NCI-H1694 treated with DMSO at 0.1 percent for 48 hours (cell line): ENCODE measurements at regions not wholly inside any gene's neighbourhood (a gene's known extent, or its start where the extent isn't known, plus 50 kb on each side); places are given as distances from the start of the nearest gene placed in this dataset.

ENCODE experiments used
- DNase-seq: peaks from one replicate; lab custom pipeline; 2025; lab: John Stamatoyannopoulos, UW

DNA sequence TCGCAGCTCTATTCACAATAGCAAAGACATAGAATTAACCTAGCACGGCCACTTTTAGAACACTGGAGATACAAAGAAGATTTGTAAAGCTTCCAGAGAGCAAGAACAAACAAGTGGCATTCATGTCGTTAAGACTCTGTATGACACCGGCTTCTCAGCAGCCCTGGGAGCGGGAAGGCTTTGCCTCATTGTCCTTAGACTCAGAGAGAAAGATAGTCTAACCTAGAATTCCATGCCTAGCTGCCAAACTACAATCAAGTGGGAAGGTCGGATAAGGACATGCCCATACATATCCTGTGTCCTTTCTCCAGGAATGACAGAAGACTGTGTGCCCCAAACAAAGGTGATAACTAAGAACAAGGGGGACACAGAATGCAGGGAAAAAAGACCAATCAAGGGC is 1038.3 kb downstream of the BCL11B start:
- no peak for DNase-seq

DNA sequence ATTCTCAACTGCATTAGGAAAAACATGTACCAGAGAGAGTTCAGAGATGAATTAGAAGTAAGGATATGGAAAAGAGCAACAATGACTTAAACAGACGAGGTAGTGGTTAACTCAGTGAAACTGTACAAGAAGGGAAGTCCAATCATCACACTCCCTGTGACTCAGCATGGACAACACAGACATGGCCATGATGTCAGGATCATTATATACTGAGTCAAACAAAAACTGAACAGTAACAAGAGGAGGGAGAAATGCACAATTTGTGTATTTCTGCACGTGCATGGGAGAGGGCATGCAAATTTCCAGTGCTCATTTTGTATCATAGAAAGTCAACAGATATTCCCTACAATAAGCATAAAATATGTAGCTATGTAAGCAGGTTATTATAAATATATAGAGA is 1037.8 kb downstream of the BCL11B start:
- DNase-seq: no peak

DNA sequence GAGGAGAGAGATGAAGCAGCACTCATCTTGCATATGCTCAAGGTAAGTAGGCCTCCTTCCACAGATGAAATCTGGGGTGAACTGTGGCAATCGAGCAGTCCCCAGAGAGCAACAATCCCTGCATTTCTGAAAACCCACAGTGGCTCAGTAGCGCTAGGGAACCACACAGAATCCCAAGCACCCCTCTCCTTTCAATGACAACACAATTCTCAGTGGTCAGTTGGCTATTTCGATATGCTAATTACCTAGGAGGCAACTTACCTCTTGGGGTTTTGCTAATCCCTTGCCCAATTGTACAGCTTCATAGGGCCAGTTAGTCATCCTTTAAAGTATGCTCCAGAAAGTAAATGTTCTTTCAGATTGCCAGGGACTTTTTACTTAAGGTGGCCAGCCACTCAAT is 1035.7 kb downstream of the BCL11B start:
- DNase-seq: no peak

DNA sequence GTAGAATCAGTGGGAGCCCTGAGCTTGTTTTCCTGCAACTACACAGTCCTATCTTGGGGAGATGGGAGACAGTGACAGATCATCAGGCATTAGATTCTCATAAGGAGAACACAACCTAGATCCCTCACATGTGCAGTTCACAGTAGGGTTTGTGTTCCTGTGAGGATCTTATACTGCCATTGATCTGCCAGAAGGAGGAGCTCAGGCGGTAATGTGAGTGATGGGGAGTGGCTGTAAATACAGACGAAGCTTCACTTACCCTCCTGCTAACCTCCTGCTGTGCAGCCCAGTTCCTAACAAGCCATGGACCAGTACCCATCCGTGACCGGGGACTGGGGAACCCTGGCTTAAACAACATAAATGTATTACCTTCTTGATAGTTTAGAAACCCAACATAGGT is 1034.1 kb downstream of the BCL11B start:
- DNase-seq: no peak

DNA sequence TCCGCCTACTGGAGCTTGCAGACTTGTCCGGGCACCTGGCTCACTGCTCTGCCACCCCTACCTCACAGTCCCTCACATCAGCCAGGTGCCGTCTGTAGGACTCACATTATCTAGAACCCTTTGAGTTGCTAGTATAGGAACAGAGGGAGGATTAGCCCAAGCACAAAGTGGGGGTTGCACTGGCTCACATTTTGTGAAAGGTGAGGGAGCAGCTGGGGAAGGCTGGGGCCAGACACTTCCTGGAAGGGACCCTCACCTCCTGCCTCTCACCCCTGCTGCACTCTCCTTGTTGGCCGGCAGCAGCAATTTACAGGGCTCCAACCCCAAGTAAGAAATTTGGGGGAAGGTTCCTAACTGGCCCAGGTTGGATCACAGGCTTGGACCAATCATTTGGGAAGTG is 1031.6 kb downstream of the BCL11B start:
- no peak for DNase-seq

DNA sequence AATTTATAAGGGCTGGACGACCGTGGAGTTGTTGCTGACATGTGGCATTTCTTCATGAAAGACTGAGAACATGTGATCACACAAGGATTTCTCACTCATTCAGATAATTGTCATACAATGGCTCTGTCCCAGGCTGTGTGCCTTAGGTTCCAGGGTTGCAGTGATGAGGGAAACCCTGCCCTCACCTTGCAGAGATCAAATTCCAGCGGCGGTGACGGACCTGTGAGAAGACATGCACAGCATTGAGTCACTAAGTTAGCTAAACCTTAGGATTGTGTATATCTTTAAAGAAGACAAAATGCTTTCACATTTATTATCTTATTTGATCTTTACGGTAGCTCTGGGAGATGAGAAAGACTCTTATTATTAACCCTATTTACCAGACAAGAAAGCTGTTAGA is 1029.1 kb downstream of the BCL11B start:
- no peak for DNase-seq

DNA sequence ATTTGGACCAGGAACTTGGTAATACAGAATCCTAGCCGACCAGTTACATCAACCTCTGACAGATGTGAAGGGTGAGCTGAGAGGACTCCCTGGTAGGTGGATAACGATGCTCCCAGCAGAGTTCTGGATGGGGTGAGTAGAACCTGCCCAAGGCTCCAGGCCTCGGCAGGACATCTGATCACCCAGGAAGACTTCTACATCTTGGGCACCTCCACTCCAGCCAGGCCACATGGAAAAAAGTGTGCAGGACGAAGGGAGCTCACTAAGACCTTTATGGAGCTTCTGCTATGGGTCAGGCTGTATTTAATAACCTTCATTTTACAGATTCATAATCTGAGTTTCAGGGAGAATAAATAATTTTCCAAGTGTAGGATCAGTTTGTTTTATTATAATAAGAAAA is 1028.7 kb downstream of the BCL11B start:
- no peak for DNase-seq

DNA sequence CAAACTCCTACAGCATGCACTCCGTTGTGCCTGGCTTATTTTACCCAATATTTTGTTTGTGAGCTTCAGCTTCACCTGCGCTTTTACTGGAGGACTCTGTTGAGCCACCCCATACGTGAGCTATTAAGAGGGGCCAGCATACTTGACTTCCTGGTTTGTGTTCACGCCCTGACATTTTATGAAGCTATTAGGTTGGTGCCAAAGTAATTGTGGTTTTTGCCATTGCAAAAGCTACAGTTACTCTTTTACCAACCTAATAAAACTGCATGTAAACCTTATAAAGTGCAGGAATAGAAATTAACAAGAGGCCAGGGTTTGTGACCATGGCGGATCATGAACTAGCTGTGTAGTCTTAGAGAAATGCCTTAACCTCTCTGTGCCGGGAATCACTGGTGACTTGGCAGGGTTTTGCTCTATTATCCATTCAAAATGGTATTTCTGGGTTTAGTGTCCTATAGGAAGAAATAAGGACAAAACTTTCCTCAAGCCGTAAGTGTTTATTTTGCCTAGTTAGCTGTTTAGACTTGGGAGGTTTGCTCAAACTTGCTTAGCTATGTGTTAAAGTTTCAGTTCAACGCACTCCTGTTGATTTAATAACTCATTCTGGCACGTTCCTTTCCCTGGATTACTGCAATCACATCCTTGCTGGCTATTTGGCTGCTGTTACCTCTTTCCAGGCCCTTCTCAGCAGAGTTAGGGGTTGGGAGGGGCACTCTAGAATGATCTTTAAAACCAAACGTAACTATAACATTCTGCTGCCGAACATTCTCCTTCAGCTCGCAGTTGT is 1027.6 kb downstream of the BCL11B start:
- DNase-seq: no peak

DNA sequence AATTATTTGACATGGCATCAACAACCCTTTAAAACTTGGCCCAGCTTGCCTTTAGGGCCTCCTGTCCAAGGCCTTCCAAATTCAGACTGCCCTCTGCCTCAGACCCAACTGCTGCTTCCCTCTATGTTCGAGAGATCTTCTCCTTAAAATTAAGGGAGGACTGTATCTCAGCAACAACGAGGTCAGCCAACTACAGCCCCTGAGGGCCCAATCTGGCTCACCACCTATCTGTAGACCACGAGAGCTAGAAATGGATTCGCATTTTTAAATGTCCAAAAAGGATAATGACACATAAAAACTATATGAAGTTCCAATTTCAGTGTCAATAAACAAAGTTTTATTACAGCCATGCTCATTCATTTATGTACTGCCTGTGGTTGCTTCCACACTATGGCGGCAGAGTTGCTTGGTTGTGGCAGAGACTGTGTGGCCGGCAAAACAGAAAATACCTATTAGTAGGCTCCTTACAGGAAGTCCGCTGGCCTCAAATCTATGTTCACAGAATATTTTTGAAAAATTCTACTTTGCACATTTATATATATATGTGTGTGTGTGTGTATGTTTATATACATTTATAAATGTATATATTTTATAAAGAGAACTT is 1026.9 kb downstream of the BCL11B start:
- no peak for DNase-seq

DNA sequence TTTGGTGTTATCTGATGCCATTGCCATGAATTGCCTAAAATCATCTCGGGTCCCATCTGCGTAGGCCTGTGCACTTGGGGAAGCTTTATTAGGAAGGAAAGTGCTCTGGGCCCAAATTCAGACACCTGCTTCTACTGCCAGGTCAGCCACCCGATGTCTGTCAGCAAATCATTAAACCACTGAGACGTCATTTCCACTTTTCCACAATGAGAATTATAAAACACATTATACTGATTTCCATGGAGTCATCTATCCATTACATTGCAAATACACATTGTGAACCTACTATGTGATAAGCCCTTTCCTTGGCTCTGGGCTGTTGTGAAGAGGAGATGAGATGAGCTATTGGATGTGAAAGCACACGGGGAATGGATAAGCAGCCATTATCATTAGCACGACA is 1022.9 kb downstream of the BCL11B start:
- no peak for DNase-seq

DNA sequence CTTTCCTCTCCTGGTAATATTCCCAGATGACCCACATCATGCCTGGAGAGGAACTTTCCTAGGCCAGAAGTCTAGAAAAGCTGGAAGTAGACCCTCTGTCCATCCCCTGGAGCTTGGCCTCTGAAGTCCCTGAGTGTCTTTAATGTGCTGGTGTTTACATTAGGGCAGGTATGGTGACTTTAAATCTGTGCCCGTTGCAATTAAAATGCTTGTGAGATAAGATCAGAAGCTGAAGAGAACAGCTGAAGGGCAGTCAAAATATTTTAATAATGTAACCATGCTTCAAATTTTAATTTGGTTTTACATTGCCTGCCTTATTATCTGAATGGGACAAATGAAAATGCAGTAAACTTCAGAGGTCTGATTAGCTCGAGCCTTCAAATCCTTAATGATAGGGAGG is 1022.5 kb downstream of the BCL11B start:
- no peak for DNase-seq

DNA sequence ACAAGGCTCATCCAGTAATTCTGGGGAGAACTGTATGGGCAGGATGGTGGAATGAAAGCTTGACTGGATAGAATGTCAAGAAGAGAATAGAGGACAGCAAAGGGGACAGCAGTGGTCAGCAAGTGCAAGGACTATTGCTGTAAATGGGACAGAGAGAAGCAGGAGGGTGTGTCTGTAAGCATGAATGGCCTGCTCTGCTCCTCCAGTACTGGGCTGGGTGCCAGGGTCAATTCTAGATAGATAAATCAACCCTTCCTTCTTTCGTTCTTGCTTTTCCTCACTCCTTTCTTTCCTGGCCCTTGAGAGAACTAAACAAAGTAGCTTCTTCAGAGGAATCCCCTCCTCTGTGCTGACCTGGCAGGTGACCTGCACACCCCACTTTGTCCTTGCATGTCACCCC is 1019.2 kb downstream of the BCL11B start:
- no peak for DNase-seq

DNA sequence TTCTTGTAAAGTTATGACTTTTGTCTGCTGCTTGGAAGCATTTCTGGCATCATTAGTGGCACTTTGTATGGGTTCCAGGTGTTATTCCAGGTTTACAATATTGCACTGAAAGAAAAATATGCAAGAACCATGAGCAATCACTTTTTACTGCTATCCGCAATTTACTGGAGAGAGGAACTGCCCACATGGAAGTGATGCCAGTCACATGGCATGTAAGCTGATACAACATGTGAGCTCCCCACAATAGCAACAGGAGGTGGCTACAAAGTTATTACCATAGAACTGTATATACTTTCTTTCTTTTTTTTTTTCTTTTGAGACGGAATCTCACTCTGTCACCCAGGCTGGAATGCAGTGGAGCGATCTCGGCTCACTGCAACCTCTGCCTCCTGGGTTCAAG is 1012.1 kb downstream of the BCL11B start:
- no peak for DNase-seq

DNA sequence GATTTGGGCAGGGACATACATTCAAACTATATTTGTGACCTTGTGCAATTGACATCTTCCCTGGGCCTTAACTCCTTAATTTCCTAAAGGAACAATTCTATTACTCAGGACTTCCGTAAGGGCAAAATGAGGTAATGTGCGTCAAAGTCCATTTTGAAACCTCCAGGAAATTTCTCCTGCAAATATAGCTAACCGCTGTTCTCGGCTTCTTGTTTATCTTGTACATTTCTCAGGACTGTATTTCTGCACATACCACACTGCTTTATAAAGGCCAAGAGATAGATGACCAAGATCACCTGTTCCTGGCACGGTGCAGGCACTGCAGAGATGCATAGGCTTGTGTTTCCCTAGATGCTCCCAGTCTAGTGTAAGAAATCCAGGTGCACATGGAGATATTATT is 1009.4 kb downstream of the BCL11B start:
- DNase-seq: no peak

DNA sequence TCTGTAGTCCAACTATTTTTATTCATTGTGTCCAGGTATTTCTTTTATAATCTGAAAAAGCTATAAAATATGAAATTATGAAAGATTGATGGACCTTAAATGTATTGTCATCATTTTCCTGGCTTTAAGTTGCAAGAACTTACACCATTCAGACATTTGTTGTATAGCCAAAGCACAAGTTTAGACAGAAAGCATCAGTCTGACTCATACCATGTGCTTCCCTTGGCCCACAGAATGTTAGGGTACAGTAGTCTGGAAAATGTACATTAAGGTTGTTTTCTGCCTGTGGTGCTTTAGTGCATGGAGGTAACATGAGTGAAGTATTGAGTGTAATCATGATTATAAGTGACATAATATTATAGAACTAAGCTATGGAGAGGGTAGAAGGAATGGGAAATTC is 1002.5 kb downstream of the BCL11B start:
- DNase-seq: no peak

DNA sequence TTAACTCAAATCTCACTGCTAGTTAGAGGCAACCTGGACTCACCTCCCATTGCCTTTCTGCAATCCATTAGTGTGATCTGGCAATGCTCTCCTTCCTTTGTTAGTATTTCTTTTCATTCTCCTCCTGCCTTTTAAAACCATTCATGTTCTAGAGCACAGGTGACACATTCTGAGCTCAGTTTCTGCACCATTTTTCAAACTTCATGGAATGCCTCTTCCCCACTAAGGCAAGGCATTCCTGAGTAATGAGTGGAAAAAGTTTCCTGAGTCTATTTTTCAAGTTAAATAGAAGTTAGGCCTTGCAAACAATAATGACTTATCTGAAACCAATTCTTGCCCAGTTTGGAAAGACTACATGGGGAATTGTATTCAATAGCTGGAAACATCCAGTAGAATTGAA is 1001.8 kb downstream of the BCL11B start:
- no peak for DNase-seq

DNA sequence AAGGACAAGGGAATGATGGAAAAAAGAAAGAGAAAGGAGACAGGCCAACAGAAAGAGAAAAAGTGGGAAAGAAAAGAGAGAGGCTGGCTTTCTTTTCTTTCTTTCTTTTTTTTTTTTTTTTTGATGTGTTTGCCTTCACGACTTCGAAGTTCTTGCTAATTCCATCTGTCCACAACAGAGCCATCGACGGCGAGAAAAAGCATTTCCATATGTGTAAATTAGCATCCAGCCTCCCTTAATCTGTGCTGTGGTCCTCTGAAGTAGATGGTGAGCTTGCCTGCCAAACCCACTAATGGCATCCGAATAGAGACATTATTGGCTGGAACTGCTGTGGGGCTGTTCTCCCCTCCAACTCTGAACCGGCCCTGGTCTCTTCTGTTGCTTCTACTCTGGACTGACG is 997.4 kb downstream of the BCL11B start:
- DNase-seq: no peak

DNA sequence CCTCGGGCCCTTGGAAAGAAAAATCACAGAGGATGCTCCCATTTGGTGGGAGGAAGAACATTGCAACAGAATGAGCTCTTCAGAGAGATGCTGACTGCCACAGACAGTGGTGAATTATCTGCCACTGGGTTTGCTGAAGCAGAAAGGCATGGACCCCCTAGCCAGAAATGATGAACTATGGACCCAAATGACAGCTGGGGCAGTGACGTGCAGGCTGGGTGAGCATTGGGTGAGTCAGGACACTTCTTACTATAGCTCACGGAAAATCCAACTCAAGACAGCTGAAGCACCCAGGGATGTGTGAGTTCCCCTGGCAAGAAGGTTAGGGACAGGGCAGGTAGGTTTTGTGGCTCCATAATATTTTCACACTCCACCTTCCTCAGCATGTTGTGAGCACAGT is 993.2 kb downstream of the BCL11B start:
- DNase-seq: no peak

DNA sequence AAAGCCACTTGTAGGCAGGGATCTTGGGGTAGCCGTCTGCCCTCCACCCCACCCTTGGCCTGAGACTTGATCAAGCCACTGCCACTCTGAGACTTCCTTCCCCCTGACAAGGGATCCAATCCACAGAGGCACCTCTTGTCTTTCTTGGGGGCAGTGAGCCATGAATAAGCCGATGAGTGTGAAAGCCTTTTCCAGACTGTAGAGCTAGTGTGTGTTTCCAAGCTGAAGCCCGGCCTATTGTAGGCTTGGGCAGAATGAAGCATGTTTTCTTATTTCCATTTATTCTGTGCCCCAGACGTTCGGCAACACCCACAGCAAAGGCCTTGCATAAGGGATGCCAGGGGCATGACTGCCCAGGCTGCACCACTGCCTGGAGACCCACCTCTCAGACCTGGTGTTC is 991.6 kb downstream of the BCL11B start:
- DNase-seq: no peak

DNA sequence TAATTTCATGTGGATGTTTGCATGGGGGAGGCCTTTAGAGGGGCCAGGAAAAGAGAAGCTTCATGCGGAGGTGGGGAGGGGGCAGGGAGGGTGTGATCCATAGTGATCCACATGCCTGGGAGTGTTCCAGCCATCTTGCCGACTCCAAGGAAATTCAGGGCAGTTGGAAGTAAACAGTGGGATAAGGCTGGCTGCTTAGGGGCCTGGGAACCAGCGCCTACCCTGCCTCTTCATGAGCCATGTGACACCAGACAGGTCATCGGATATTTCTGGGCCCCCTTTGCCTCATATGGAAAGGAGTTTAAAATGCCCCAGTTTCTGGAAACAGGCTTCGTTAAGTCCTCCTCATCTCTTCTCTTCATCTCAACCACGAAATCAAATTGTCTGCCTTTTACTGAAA is 983.2 kb downstream of the BCL11B start:
- DNase-seq: no peak

DNA sequence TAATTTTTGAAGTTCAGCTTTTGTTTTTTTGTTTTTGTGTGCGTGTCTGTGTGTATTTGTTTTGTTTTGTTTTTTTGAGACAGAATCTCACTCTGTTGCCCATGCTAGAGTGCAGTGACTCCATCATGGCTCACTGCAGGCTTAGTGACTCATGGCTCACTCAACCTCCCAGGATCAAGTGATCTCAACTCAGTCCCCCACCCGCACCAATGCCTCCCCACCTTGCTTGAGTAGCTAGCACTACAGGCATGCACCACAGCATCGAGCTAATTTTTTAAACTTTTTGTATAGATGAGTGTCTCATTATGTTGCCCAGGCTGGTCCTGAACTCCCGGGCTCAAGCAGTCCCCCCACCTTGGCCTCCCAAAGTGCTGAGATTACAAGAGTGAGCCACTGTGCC is 981.4 kb downstream of the BCL11B start:
- no peak for DNase-seq

DNA sequence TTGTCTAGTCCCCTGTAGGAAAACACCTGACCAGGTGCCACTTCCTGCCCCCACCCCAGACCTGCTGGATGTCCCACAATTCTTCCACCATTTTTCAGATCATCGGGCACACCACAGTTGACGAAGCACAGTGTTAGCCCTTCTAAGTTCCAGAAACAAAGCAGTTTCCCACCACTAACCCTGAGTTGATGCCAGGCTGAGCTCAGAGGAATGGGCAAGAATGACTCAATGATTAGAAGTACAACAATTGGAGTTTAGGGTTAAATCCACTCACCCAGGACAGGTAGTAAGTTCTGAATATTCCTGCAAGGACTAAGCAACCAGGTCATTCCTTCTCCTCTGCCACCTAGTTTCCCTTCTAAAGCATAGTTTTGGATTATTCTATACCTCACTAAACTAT is 979.8 kb downstream of the BCL11B start:
- no peak for DNase-seq

DNA sequence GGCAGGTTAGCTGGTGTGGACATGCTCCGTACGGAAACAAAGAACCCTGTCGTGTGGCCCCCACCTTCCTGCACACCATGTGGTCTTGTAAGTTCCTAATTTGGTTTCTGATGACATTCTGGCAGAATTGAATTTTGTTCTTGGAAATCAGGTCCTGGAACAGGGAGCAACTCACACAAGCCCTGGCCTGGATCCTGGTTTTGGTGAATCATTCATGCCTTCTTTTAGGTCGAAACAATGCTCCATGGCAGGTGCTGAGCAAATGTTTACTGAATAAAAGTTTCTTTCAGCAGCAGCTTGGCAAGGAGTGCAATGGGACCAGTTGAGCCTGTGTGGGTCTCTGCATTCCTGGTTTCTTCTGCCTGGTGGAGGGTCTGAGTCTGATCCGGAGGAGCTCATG is 978.4 kb downstream of the BCL11B start:
- DNase-seq: no peak

DNA sequence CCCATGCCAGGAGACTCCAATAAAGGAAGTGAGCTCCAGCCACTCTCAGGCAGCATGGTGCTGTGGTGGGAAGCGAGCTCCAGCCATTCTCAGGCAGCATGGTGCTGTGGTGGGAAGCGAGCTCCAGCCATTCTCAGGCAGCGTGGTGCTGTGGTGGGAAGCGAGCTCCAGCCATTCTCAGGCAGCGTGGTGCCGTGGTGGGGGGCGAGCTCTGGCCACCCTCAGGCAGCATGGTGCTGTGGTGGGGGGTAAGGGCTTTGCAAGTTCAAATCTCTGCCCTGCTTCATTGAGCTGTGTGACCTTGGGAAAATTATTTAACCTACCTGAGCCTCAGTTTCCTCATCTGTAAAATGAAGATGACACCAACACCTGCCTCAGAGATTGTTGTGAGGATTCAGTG is 975.1 kb downstream of the BCL11B start:
- DNase-seq: no peak
